Astrocyte of the hippocampus (primary cell): ENCODE measurements at regions not wholly inside any gene's neighbourhood (a gene's known extent, or its start where the extent isn't known, plus 50 kb on each side); places are given as distances from the start of the nearest gene placed in this dataset.

Experiments
- DNase-seq: peaks from one replicate; pipeline ENCODE4 v3.0.0; 2011; ENCODE audit warnings: low read depth, low spot score

- no peak for DNase-seq
Measured at GRCh38 chr13:73364736-73365135, 305.9 kb downstream of the KLF5 start.

- no peak for DNase-seq
Measured at GRCh38 chr13:73358606-73359095, 299.8 kb downstream of the KLF5 start.

- no peak for DNase-seq
Measured at GRCh38 chr13:73355134-73355533, 296.3 kb downstream of the KLF5 start.

- no peak for DNase-seq
Measured at GRCh38 chr13:73351730-73352129, 292.9 kb downstream of the KLF5 start.

DNA sequence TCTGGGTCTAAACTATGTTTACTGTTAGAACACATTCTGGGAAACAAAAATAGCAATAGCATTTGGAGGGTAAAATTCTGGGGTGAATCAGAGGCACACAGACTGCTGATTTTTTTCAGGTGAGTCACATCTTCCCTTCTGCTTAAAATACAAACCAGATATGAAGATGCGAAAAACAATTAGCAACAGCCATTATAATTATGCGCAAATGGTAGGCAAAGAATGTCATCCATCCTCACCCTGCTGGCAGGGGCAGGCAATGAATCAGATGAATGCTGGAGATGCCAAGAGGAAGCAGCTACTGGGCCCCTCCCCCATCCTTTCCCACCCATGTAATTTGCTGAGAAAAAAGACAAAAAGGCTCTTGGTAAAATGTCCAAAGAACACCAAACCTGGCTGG is 282.9 kb downstream of the KLF5 start:
- peak; percentile 71 for DNase-seq

- DNase-seq: no peak
Measured at GRCh38 chr13:73340069-73340468, 281.3 kb downstream of the KLF5 start.

- DNase-seq: no peak
Measured at GRCh38 chr13:73339086-73339485, 280.3 kb downstream of the KLF5 start.

DNA sequence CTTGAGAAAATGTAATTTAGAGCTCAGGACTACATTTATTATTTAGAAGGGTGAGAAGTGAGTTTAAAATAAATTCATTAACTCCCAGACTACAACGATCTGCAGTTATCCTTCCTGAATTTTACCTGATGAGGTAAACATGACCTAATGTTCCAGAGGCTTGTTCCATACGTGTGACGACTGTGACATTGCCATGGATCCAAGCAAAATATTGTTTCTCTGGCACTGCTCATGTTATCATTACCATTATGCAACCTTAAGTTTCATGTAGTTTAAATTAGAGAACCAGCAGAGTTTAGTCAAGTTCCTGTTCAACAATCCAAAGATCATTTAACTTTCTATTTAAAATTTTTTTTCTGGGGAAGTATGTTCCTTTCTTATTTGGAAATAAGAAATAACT is 279.6 kb downstream of the KLF5 start:
- peak; percentile 14 for DNase-seq

- no peak for DNase-seq
Measured at GRCh38 chr13:73337532-73337931, 278.7 kb downstream of the KLF5 start.

DNA sequence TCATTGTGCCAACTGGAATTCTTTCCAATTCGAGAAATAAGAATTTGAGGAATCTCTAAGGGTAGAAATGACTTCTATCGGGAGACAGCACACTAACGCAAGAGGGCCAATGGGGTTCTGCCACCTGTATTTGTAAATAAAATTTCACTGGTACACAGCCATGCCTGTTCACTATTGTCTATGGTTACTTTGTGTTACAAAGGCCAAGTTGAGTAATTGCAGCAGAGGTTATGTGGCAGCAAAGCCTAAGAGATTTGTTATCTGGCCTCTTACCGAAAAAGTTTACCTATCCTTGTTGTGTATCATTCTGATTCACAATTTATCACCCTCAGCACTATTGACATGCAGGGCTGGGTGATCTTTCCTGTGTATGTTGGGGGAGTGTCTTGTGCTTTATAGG is 278.0 kb downstream of the KLF5 start:
- no peak for DNase-seq

DNA sequence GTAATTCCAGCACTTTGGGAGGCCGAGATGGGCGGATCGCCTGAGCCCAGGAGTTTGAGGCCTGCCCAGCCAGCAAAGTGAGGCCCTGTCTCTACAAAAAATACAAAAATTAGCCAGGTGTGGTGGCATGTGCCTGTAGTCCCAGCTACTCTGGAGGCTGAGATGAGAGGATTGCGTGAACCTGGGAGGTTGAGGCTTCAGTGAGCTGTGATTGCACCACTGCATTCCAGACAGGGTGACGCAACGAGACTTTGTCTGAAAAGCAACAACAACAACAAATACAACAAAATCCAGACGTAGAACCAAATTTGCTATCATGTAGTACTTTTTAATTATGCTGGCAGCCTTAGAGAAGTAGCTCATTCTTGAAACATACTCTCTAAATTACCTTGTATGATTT is 277.1 kb downstream of the KLF5 start:
- DNase-seq: no peak

GRCh38 chr13:73335210-73335609 is 276.4 kb downstream of the KLF5 start:
- DNase-seq: peak; percentile 29

DNA sequence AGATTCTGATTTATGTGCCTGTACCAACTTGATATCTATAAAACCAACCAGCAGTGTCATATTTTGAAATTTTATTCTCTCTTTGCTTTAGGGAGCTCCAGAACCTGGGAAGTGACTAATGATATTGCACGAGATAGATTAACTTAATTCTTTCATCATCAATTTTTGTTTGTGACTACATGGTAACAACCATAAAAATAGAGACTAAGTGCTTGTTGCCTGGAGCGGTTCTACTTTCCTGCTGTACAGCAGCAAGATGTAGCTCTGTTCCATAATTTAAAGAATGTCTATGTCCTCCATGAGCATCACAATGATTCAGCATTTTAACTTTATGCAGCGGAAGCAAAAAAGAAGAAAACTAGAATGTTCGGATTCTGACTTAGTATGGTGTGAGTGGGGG is 275.6 kb downstream of the KLF5 start:
- no peak for DNase-seq

GRCh38 chr13:73331556-73331955 is 272.8 kb downstream of the KLF5 start:
- DNase-seq: no peak

DNA sequence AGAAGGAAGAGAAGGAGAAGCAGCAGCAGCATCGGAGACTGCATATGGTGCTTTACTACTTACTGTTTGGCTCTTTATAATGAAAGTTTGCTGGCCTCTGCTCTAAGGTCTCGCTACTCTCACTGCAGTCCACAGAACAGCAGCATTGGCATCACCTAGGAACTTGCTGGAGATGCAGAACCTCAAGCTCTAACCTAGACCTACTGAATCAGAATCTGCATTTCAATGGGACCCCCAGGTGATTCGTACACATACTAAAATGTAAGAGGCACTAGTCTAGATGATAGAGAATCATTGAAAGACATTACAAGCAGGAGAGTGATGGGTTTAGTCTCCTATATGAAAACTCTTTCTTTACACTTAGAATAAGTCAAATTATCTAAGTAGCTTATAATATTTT is 270.6 kb downstream of the KLF5 start:
- no peak for DNase-seq

- DNase-seq: no peak
Measured at GRCh38 chr13:73327579-73327978, 268.8 kb downstream of the KLF5 start.

DNA sequence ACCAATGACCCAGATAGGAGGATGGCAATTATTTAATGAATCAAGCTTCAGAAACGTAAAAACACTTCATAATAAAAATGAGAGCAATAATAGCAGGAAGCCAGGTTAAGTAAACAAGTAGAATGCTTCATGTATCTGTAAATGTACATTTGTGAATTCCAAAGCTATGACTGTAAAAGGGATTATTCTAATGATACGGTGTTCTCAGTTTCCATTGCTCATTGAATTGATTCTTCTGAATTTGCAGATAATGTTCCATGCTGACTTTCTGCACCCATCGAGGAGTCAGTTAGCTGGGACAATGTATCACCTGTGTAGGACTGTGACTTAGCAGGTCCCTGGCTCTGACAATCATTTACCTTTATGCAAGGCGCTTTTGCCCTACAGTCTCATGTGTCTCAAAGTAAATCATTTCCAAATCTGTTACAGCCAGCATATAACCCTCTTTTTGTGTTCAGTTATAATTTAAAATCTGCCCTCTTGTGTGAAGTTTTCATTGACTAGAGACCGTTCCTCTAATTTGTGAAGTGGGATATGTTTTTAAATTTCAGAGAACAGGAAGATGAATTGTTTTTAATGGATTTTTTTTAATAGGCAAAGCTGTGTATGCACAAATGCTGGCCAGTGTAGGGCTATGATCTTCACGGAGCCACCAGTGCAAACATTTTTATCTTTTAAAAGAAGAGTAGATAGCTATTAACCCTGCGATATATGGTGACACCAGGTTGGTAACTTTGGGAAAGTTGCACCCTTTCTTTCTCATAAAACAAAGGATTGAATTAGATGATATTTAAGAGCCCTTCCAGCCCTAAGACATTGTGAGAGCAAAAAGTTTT is 267.1 kb downstream of the KLF5 start:
- no peak for DNase-seq

DNA sequence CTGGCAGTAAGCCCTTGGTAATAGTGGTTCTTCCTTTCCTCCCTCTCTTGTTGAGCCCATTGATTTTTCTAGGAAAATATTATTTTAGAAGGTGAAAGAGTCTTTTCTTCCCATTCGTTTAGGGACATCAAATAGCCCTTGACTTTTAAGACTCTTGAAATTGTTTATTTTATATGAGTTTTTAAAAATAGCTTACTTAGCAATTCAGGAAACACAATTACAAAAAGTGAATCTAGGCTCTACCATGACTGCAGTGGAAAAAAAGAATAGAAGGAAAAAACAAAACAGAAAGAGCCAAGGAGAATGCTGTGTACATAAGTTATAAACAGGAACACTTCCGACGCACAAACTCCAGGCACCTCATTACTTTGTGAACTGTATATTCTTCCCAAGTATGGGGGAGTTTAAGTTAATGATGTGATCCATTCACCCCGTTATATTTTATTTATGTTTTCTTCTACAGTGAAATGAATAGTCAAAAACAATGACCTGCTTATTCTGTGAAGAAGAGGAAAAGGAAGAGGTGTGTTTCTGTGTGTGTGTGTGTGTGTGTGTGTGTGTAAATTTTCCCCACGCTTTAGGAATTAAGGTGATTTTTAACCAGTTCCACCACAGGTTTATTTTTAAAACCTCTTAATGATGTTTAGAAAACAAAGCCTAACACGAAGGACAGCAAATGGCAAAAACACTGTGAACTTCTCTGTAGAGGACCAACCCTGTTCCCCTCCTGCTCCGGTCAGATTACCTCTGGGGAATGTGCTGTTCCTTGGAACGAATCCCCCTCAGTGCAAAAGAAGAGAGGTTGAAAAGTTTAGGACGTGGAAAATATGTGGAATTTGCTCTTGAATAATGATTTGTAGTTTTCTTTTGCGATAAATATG is 266.3 kb downstream of the KLF5 start:
- peak; percentile 49 for DNase-seq

DNA sequence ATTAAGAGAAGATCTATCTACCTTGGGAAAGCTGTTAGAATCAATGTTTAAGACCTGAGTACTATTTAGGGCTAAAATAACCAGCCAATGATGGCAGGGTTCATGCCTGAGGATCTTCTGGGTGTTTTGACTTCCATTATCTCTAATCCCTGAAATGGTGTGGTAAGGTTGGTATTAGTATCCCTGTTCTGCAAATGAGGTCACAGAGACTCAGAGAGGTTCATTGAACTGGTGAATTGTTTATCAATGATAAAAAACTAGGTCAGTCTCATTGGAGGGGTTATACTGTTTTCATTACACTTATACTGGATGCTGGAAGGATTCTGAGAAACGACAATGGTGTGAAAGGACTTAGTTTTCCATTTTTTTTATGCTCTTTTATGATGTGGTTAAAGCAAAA is 264.8 kb downstream of the KLF5 start:
- DNase-seq: no peak

DNA sequence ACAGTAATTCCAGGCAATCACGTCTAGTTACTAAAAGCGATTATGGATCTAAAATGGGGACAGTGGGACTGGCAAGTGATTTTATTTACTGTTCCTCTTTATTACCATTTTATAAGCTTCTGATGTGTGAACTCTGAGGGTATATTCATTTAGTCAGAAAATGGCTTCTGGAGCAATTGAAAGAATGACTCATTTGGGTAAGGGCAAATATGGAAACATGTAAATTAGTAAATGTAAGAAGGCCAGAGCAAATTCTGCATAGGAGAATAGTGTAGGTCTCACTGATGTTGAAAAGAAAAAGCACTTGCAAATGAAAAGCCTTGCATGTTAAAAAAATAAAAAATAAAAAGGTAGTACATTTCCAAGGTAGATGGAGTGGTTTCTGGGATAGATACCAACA is 262.2 kb downstream of the KLF5 start:
- no peak for DNase-seq

- DNase-seq: no peak
Measured at GRCh38 chr13:73317140-73317539, 258.3 kb downstream of the KLF5 start.

GRCh38 chr13:73310366-73310765 is 251.6 kb downstream of the KLF5 start:
- DNase-seq: no peak

- DNase-seq: no peak
Measured at GRCh38 chr13:73307481-73307880, 248.7 kb downstream of the KLF5 start.
